ENCODE measurements at regions not wholly inside any gene's neighbourhood (a gene's known extent, or its start where the extent isn't known, plus 50 kb on each side); places are given as distances from the start of the nearest gene placed in this dataset.

DNA sequence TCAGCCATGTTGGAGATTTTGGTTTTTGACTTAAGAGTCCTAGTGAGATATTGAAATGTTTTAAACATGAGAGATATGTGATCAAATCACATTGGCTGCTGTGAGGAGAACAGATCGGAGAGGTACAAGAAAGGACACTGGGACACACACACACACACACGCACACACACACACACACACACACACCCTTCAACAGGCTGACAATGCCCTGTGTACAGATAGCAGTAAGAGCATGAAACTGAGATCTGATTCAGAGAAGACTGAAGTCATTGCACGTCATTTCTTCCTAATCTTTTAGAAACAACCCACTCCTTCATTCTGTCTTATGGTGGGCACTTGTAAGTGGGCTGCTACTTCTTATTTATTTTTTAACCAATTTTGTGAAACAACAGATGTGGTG is 200.5 kb upstream of the E2F8 start:
- DNase-seq (ENCODE audit: low spot score) = no peak
- intact Hi-C loops (cut with DNase I) = no loop called here
- no peaks in the 10 kb centered on the region for H3K9me3 ChIP-seq
- TF ChIP-seq POLR2AphosphoS5 (IDR thresholded peaks at IDR 0.05) (no peak), POLR2A (IDR thresholded peaks at IDR 0.05) (no peak)
- TF ChIP-seq, protein P1, sequence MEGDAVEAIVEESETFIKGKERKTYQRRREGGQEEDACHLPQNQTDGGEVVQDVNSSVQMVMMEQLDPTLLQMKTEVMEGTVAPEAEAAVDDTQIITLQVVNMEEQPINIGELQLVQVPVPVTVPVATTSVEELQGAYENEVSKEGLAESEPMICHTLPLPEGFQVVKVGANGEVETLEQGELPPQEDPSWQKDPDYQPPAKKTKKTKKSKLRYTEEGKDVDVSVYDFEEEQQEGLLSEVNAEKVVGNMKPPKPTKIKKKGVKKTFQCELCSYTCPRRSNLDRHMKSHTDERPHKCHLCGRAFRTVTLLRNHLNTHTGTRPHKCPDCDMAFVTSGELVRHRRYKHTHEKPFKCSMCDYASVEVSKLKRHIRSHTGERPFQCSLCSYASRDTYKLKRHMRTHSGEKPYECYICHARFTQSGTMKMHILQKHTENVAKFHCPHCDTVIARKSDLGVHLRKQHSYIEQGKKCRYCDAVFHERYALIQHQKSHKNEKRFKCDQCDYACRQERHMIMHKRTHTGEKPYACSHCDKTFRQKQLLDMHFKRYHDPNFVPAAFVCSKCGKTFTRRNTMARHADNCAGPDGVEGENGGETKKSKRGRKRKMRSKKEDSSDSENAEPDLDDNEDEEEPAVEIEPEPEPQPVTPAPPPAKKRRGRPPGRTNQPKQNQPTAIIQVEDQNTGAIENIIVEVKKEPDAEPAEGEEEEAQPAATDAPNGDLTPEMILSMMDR (IDR thresholded peaks at IDR 0.05) = no peak
- H3K4me1 ChIP-seq (replicated peaks) = no peaks in the 10 kb centered on the region
- 82% methylated on average over 3 of the region's 3 CpGs for WGBS
- H3K4me3 ChIP-seq = no peak overlapping the region
- no peaks in the 10 kb centered on the region for H3K27me3 ChIP-seq (replicated peaks; ENCODE audit: insufficient read depth)
- no peaks in the 10 kb centered on the region for H3K36me3 ChIP-seq
- no peak overlapping the region for H3K27ac ChIP-seq

DNA sequence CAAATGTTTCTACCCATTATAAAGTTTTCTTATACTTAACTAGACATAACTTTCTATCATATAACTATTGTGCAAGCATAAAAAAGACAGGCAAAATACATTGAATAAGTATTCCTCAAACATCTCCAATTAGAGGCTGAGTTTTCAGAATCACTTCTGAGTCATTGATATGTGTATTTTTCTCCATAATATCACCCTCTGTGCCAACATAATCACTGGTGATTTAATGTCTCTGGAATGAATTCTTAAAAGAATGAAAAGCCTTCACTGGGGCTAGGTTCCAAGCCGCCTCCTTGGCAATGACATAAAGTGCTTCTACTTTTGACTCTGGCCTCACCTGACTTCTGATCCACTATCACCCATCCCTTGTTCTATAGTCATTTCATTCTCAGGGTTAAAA is 197.0 kb upstream of the E2F8 start:
- TF ChIP-seq POLR2AphosphoS5 (IDR thresholded peaks at IDR 0.05) = no peak
- TF ChIP-seq, protein P1 (IDR thresholded peaks at IDR 0.05) = no peak
- TF ChIP-seq POLR2A (IDR thresholded peaks at IDR 0.05) = no peak
- Histone ChIP-seq H3K9me3 (no peaks in the 10 kb centered on the region), H3K27me3 (replicated peaks; ENCODE audit: insufficient read depth) (no peaks in the 10 kb centered on the region), H3K36me3 (no peaks in the 10 kb centered on the region), H3K4me3 (no peak overlapping the region), H3K27ac (no peak overlapping the region), H3K4me1 (replicated peaks) (no peaks in the 10 kb centered on the region)
- DNase-seq (ENCODE audit: low spot score) = no peak
- 58% methylated on average over 1 of the region's 1 CpG for WGBS
- intact Hi-C loops (cut with DNase I) = no loop called here

DNA sequence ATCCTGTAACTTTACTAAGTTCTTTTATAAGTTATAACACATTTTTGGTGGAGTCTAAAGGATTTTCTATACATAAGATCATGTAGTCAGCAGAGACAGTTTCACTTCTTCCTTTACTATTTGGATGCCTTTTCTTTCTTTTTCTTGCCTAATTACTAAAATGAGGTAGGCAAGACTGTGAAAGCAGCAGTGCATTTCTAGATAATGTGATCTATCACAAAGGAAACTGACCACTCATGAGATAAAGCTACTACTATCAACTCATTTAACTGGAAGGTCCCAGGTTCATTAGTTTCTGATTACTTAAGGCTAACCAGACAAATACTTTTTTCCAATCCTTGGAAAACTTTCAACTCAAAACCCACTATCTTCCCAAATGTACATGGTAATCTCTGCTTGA is 196.2 kb upstream of the E2F8 start:
- intact Hi-C loops (cut with DNase I) = no loop called here
- Histone ChIP-seq H3K4me3 (no peak overlapping the region), H3K27me3 (replicated peaks; ENCODE audit: insufficient read depth) (no peaks in the 10 kb centered on the region), H3K4me1 (replicated peaks) (no peaks in the 10 kb centered on the region), H3K36me3 (no peaks in the 10 kb centered on the region), H3K27ac (no peak overlapping the region), H3K9me3 (no peaks in the 10 kb centered on the region)
- DNase-seq (ENCODE audit: low spot score) = no peak
- TF ChIP-seq POLR2A (IDR thresholded peaks at IDR 0.05) (no peak), POLR2AphosphoS5 (IDR thresholded peaks at IDR 0.05) (no peak)
- TF ChIP-seq, protein P1 (IDR thresholded peaks at IDR 0.05) = no peak

DNA sequence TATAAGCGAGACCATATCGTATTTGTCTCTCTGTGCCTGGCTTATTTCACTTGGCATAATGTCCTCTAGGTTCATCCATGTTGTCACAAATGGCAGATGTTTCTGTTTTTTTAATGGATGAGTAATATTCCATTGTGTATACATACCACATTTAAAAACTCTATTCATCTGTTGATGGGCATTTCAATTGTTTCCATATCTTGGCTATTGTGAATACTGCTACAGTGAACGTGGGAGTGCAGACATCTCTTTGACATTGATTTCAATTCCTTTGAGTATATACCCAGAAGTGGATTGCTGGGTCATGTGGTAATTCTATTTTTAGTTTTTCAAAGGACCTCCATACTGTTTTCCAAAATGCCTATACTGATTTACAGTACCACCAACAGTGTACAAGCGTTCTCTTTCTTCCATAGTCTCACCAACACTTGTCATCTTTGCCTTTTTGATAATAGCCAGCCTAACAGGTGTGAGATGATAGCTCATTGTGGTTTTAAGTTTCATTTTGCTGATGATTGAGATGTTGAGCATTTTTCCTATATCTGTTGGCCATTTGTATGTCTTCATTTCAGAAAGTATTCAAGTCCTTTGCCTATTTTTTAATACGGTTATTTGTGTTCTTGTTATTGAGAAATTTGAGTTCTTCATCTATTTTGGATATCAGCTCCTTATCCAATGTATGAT is 194.7 kb upstream of the E2F8 start:
- H3K36me3 ChIP-seq = no peaks in the 10 kb centered on the region
- 89% methylated on average over 5 of the region's 5 CpGs for WGBS
- DNase-seq (ENCODE audit: low spot score) = no peak
- intact Hi-C loops (cut with DNase I) = no loop called here
- H3K27me3 ChIP-seq (replicated peaks; ENCODE audit: insufficient read depth) = no peaks in the 10 kb centered on the region
- no peak overlapping the region for H3K27ac ChIP-seq
- TF ChIP-seq, protein P1 (IDR thresholded peaks at IDR 0.05) = no peak
- TF ChIP-seq POLR2A (IDR thresholded peaks at IDR 0.05) = no peak
- no peak for TF ChIP-seq POLR2AphosphoS5 (IDR thresholded peaks at IDR 0.05)
- no peaks in the 10 kb centered on the region for H3K4me1 ChIP-seq (replicated peaks)
- no peak overlapping the region for H3K4me3 ChIP-seq
- no peaks in the 10 kb centered on the region for H3K9me3 ChIP-seq

DNA sequence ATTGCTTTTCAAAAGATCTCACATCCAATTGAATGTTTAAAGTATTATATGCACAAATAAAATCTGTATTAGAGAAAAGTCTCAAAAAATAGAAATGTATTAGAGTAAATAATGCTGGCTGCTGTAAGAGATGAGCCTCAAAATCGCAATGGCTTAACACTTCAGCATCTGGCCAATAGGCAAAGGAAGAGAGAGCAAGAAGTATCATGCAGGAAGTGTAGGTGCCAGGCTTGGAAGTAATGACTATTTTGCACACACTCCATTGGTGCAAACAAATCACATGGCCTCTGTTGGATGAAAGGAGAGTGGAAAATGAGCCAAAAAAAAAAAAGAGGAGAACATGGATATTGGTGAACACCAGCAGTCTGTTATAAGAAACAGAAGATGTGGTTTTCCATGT is 193.0 kb upstream of the E2F8 start:
- intact Hi-C loops (cut with DNase I) = no loop called here
- Histone ChIP-seq H3K4me3 (no peak overlapping the region), H3K27ac (no peak overlapping the region), H3K36me3 (no peaks in the 10 kb centered on the region), H3K9me3 (no peaks in the 10 kb centered on the region), H3K4me1 (replicated peaks) (no peaks in the 10 kb centered on the region), H3K27me3 (replicated peaks; ENCODE audit: insufficient read depth) (no peaks in the 10 kb centered on the region)
- TF ChIP-seq, protein P1 (IDR thresholded peaks at IDR 0.05) = no peak
- TF ChIP-seq POLR2AphosphoS5 (IDR thresholded peaks at IDR 0.05) = no peak
- TF ChIP-seq POLR2A (IDR thresholded peaks at IDR 0.05) = no peak
- no peak for DNase-seq (ENCODE audit: low spot score)
- 74% methylated on average over 1 of the region's 1 CpG for WGBS

Measured in prostate gland (tissue), 2 donors.